OCI-LY3 (cell line): ENCODE measurements at regions not wholly inside any gene's neighbourhood (a gene's known extent, or its start where the extent isn't known, plus 50 kb on each side); places are given as distances from the start of the nearest gene placed in this dataset.

Experiments
- H2AFZ ChIP-seq: fragments of 200-600, 300-600 bp; shearing (Covaris generic); 2 replicates; pipeline ENCODE4 v1.6.0; 2014; ENCODE audit warnings: antibody characterized with exemption, low read depth, low read length
- H3K27ac ChIP-seq: fragments of 200-600, 300-600 bp; sonication (generic); 2 replicates; pipeline ENCODE4 v1.5.1; 2014; ENCODE audit warnings: mild to moderate bottlenecking, low read length, moderate library complexity, mixed read lengths
- H3K27me3 ChIP-seq: fragments of 200-600, 300-600 bp; sonication (generic); 2 replicates; pipeline ENCODE4 v1.6.1; 2014; ENCODE audit warnings: low read depth, low read length, mixed read lengths
- H3K36me3 ChIP-seq: fragments of 200-600, 300-600 bp; sonication (generic); replicated peaks from 2 replicates; pipeline ENCODE3; 2014; ENCODE audit warnings: low read depth, low read length, mixed read lengths
- H3K4me1 ChIP-seq: fragments of 300-600, 200-600 bp; sonication (generic); 2 replicates; pipeline ENCODE4 v1.6.1; 2014; ENCODE audit warnings: low read length, mixed read lengths
- H3K4me2 ChIP-seq: fragments of 200-600, 300-600 bp; sonication (generic); 2 replicates; pipeline ENCODE4 v1.6.1; 2014; ENCODE audit warnings: low read length, mixed read lengths
- H3K4me3 ChIP-seq: fragments of 300-600, 200-600 bp; sonication (generic); 2 replicates; pipeline ENCODE4 v1.5.1; 2014; ENCODE audit warnings: antibody characterized with exemption, mild to moderate bottlenecking, low read length, moderate library complexity
- H3K79me2 ChIP-seq: fragments of 300-600, 200-600 bp; shearing (Covaris generic); 2 replicates; pipeline ENCODE4 v1.6.1; 2014; ENCODE audit warnings: mild to moderate bottlenecking, low read length, mixed read lengths
- H3K9ac ChIP-seq: fragments of 300-600, 200-600 bp; shearing (Covaris generic); 2 replicates; pipeline ENCODE4 v1.6.0; 2014; ENCODE audit warnings: mild to moderate bottlenecking, low read length, moderate library complexity
- H3K9me3 ChIP-seq: fragments of 200-600, 300-600 bp; shearing (Covaris generic); 2 replicates; pipeline ENCODE4 v1.6.1; 2014; ENCODE audit warnings: low read length, mixed read lengths; ENCODE audit not compliant: insufficient read depth
- H4K20me1 ChIP-seq: fragments of 200-600, 300-600 bp; sonication (generic); 2 replicates; pipeline ENCODE4 v1.6.1; 2016; ENCODE audit warnings: low read length, mixed read lengths; ENCODE audit not compliant: insufficient read depth
- CTCF ChIP-seq: fragments of 200-600, 300-600 bp; sonication (generic); IDR thresholded peaks from 2 replicates; pipeline ENCODE4 v1.5.1; 2014; ENCODE audit warnings: antibody characterized with exemption, low read length, low read depth
- EZH2phosphoT487 ChIP-seq: fragments of 200-600 bp; shearing (Covaris generic); IDR thresholded peaks from 2 replicates; pipeline ENCODE4 v1.6.1; 2018; ENCODE audit warnings: antibody characterized with exemption, mixed run types, low read depth

DNA sequence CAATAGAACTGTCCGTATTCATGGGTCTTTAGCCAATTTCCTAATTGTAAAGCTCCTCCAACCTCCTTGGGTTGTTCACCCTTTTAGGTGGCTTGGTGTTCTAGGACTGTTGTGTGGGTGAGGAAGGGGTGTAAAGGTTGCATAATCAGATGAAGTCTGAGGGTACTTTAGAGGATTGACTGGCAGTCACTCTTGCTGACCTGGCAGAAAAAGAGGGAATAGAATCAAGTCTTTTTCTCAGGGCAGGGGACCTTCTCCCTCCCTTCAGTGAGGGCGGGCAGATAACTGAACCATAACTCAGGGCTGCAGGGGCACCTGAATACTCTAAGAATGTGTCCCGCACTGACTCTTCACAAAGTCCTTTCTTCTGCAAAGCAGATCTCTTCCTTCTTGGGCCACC, 436.2 kb downstream of the CCDC91 start:
- H3K4me3 ChIP-seq: no peak overlapping the region
- no peaks in the 10 kb centered on the region for H3K9me3 ChIP-seq
- no peak overlapping the region for H2AFZ ChIP-seq
- no peaks in the 10 kb centered on the region for H3K79me2 ChIP-seq
- no peak overlapping the region for H3K27ac ChIP-seq
- no peaks in the 10 kb centered on the region for H3K36me3 ChIP-seq
- no peaks in the 10 kb centered on the region for H4K20me1 ChIP-seq
- H3K4me2 ChIP-seq: no peak overlapping the region
- no peak overlapping the region for H3K9ac ChIP-seq
- no peaks in the 10 kb centered on the region for H3K4me1 ChIP-seq
- H3K27me3 ChIP-seq: no peaks in the 10 kb centered on the region
- TF ChIP-seq EZH2phosphoT487 (no peak), CTCF (no peak)

DNA sequence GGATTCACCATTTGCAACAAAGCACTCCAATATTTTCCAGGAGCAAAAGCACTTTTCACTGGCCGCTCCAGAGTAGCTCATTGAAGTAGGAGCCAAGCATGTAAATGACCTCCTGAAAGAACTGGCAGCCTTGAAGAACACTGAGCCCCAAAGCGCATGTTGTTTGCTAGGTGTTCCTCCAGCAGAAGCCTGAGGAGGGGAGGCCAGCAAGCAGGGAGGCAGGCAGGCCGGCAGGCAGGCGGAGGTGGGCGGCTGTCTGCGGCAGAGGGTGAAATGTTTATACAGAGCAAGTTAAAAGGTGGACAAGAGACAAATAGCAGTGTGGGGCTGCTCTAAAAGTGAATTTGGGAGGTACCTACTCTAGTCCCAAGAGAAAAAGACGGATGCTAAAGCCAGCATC, 439.4 kb downstream of the CCDC91 start:
- Histone ChIP-seq H3K4me1 (peaks cover 6% of the 10 kb centered on the region; the same call in 1 of the 2 replicates), H3K27ac (no peak overlapping the region), H3K36me3 (no peaks in the 10 kb centered on the region), H3K4me3 (no peak overlapping the region), H3K4me2 (no peak overlapping the region), H3K27me3 (no peaks in the 10 kb centered on the region), H3K9ac (no peak overlapping the region), H2AFZ (no peak overlapping the region), H4K20me1 (no peaks in the 10 kb centered on the region), H3K79me2 (no peaks in the 10 kb centered on the region), H3K9me3 (no peaks in the 10 kb centered on the region)
- TF ChIP-seq CTCF (no peak), EZH2phosphoT487 (no peak)

- Histone ChIP-seq H2AFZ (peak overlapping the region; percentile 28; the same call in 1 of the 2 replicates), H3K4me1 (peaks cover 6% of the 10 kb centered on the region; the same call in 1 of the 2 replicates), H3K27ac (no peak overlapping the region), H3K79me2 (no peaks in the 10 kb centered on the region), H4K20me1 (no peaks in the 10 kb centered on the region), H3K4me3 (no peak overlapping the region), H3K4me2 (peak overlapping the region; percentile 13), H3K9ac (no peak overlapping the region), H3K27me3 (no peaks in the 10 kb centered on the region), H3K9me3 (no peaks in the 10 kb centered on the region), H3K36me3 (no peaks in the 10 kb centered on the region)
- TF ChIP-seq CTCF: no peak
- TF ChIP-seq EZH2phosphoT487: no peak
These were observed 441.6 kb downstream of the CCDC91 start for GRCh38 chr12:28631831-28632230.

- Histone ChIP-seq H3K4me2 (no peak overlapping the region), H3K79me2 (no peaks in the 10 kb centered on the region), H3K27me3 (no peaks in the 10 kb centered on the region), H3K4me3 (no peak overlapping the region), H2AFZ (no peak overlapping the region), H3K9me3 (no peaks in the 10 kb centered on the region), H4K20me1 (no peaks in the 10 kb centered on the region), H3K4me1 (no peaks in the 10 kb centered on the region), H3K9ac (no peak overlapping the region), H3K27ac (no peak overlapping the region), H3K36me3 (no peaks in the 10 kb centered on the region)
- TF ChIP-seq EZH2phosphoT487 (no peak), CTCF (no peak)
These were observed 450.3 kb downstream of the CCDC91 start for GRCh38 chr12:28640519-28640918.
